ENCODE measurements at regions not wholly inside any gene's neighbourhood (a gene's known extent, or its start where the extent isn't known, plus 50 kb on each side); places are given as distances from the start of the nearest gene placed in this dataset.

- no peaks in the 10 kb centered on the region for H3K36me3 ChIP-seq
- no peak overlapping the region for H3K4me3 ChIP-seq
- no peaks in the 10 kb centered on the region for H3K27me3 ChIP-seq
- 51% methylated on average over 3 of the region's 3 CpGs for WGBS
- no peaks in the 10 kb centered on the region for H3K4me1 ChIP-seq
- DNase-seq (ENCODE audit: low spot score in 2 of 2) = no peak
- TF ChIP-seq POLR2A (IDR thresholded peaks at IDR 0.05) (no peak), POLR2AphosphoS5 (IDR thresholded peaks at IDR 0.05) (no peak), CTCF (IDR thresholded peaks at IDR 0.05) (no peak), EP300 (IDR thresholded peaks at IDR 0.05) (no peak)
- H3K27ac ChIP-seq = no peak overlapping the region
- H3K9me3 ChIP-seq = no peaks in the 10 kb centered on the region
These were observed 2148.5 kb upstream of the PIK3C3 start for GRCh38 chr18:39806525-39806924.

GRCh38 chr18:39805218-39805617 is 2149.8 kb upstream of the PIK3C3 start:
- Histone ChIP-seq H3K4me1 (no peaks in the 10 kb centered on the region), H3K9me3 (no peaks in the 10 kb centered on the region), H3K27me3 (no peaks in the 10 kb centered on the region), H3K27ac (no peak overlapping the region), H3K4me3 (no peak overlapping the region), H3K36me3 (no peaks in the 10 kb centered on the region)
- WGBS = 38% methylated on average over 1 of the region's 1 CpG
- no peak for DNase-seq (ENCODE audit: low spot score in 2 of 2)
- no peak for TF ChIP-seq POLR2AphosphoS5 (IDR thresholded peaks at IDR 0.05)
- TF ChIP-seq CTCF (IDR thresholded peaks at IDR 0.05) = no peak
- TF ChIP-seq POLR2A (IDR thresholded peaks at IDR 0.05) = no peak
- no peak for TF ChIP-seq EP300 (IDR thresholded peaks at IDR 0.05)

- H3K36me3 ChIP-seq = no peaks in the 10 kb centered on the region
- no peaks in the 10 kb centered on the region for H3K9me3 ChIP-seq
- DNase-seq (ENCODE audit: low spot score in 2 of 2) = no peak
- peaks cover 3% of the 10 kb centered on the region for H3K4me1 ChIP-seq
- WGBS = 89% methylated on average over 17 of the region's 17 CpGs
- no peak overlapping the region for H3K27ac ChIP-seq
- H3K27me3 ChIP-seq = no peaks in the 10 kb centered on the region
- H3K4me3 ChIP-seq = no peak overlapping the region
- TF ChIP-seq EP300 (IDR thresholded peaks at IDR 0.05) (no peak), POLR2A (IDR thresholded peaks at IDR 0.05) (no peak), CTCF (IDR thresholded peaks at IDR 0.05) (no peak), POLR2AphosphoS5 (IDR thresholded peaks at IDR 0.05) (no peak)
These were observed 2152.3 kb upstream of the PIK3C3 start for GRCh38 chr18:39802648-39803229.

- no peak overlapping the region for H3K4me3 ChIP-seq
- H3K36me3 ChIP-seq = no peaks in the 10 kb centered on the region
- TF ChIP-seq EP300 (IDR thresholded peaks at IDR 0.05) (no peak), POLR2AphosphoS5 (IDR thresholded peaks at IDR 0.05) (no peak), CTCF (IDR thresholded peaks at IDR 0.05) (no peak), POLR2A (IDR thresholded peaks at IDR 0.05) (no peak)
- DNase-seq (ENCODE audit: low spot score in 2 of 2) = no peak
- H3K27ac ChIP-seq = no peak overlapping the region
- H3K27me3 ChIP-seq = no peaks in the 10 kb centered on the region
- H3K9me3 ChIP-seq = no peaks in the 10 kb centered on the region
- H3K4me1 ChIP-seq = peaks cover 3% of the 10 kb centered on the region
- 90% methylated on average over 9 of the region's 9 CpGs for WGBS
These were observed 2153.2 kb upstream of the PIK3C3 start for GRCh38 chr18:39801848-39802247.

DNA sequence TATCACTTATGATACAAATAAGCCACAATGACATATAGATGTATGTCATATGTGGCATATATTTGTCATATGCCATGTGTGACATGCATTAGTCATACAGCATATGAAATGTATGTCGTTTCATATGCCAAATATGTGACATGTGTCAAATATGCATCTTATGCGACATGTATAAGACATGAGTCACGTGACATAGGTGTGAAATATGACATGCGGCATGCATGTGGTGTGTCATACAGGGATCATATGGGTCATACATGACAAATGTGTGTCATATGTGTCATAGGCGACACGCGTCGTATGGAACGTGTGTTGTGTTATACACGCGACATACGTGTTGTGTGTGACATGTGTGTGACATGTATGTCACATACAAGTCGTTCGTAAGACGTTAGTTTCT is 2154.0 kb upstream of the PIK3C3 start:
- no peaks in the 10 kb centered on the region for H3K27me3 ChIP-seq
- peaks cover 3% of the 10 kb centered on the region for H3K4me1 ChIP-seq
- no peaks in the 10 kb centered on the region for H3K36me3 ChIP-seq
- 95% methylated on average over 15 of the region's 15 CpGs for WGBS
- H3K9me3 ChIP-seq = no peaks in the 10 kb centered on the region
- H3K4me3 ChIP-seq = no peak overlapping the region
- TF ChIP-seq POLR2AphosphoS5 (IDR thresholded peaks at IDR 0.05) (no peak), POLR2A (IDR thresholded peaks at IDR 0.05) (no peak), CTCF (IDR thresholded peaks at IDR 0.05) (no peak), EP300 (IDR thresholded peaks at IDR 0.05) (no peak)
- H3K27ac ChIP-seq = no peak overlapping the region
- no peak for DNase-seq (ENCODE audit: low spot score in 2 of 2)
